Skeletal muscle tissue (tissue), 3 donors: ENCODE measurements at regions not wholly inside any gene's neighbourhood (a gene's known extent, or its start where the extent isn't known, plus 50 kb on each side); places are given as distances from the start of the nearest gene placed in this dataset.

Experiments
- H3K27ac ChIP-seq: one replicate; pipeline ENCODE4 v1.7.0; 2013; ENCODE audit warnings: mild to moderate bottlenecking, low read depth, low read length, inconsistent platforms
- H3K27me3 ChIP-seq, 3 donors: one replicate each; pipeline ENCODE4 v1.7.0; 2013; ENCODE audit warnings: low read length in 3 of 3; ENCODE audit not compliant: control insufficient read depth in 3 of 3, insufficient read depth in 3 of 3
- H3K36me3 ChIP-seq, 3 donors: one replicate each; pipeline ENCODE4 v1.7.0; 2013; ENCODE audit warnings: low read length in 3 of 3; ENCODE audit not compliant: control insufficient read depth in 3 of 3, insufficient read depth in 3 of 3
- H3K4me1 ChIP-seq, 3 donors: one replicate each; pipeline ENCODE4 v1.7.0; 2013; ENCODE audit warnings: low read length in 3 of 3, mild to moderate bottlenecking in 3 of 3; ENCODE audit not compliant: control insufficient read depth in 3 of 3, insufficient read depth in 3 of 3
- H3K4me3 ChIP-seq, 3 donors: one replicate each; pipeline ENCODE4 v1.7.0; 2013; ENCODE audit warnings: low read length in 3 of 3
- H3K9ac ChIP-seq, 3 donors: one replicate each; pipeline ENCODE4 v1.7.0; 2013; ENCODE audit warnings: low read length in 3 of 3, mild to moderate bottlenecking in 3 of 3, moderate library complexity in 2 of 3, low read depth in 1 of 3
- H3K9me3 ChIP-seq, 3 donors: one replicate each; pipeline ENCODE4 v1.7.0; 2013; ENCODE audit warnings: low read length in 3 of 3; ENCODE audit not compliant: control insufficient read depth in 3 of 3
- donor health status: Osteomylitis.

DNA sequence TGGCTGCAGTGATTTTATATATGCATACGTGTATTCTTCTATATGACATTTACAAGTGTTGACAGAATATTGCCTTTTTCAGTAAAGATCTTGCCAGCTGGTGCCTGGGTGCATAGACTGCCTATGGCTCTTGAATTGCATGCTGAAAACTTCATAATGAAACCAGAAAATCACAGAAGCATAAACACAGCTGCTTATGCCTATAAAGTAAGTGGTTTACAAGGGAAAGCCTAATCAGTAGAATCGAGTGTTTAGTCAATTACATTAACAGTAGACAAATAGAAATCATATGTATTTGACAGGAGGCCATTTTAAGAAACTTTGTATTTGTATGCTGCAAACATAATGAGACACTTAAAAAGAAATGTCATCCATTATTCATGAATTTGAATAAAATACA lies 82.5 kb downstream of the TMEM168 start:
- no peaks in the 10 kb centered on the region for H3K36me3 ChIP-seq
- H3K9me3 ChIP-seq, result peaks cover 0 to 2% (median 0%) of the 10 kb centered on the region in 3 donors
- H3K27me3 ChIP-seq, result no peaks in the 10 kb centered on the region
- no peak overlapping the region for H3K4me3 ChIP-seq
- H3K27ac ChIP-seq, result no peak overlapping the region
- H3K4me1 ChIP-seq, result no peaks in the 10 kb centered on the region
- H3K9ac ChIP-seq, result no peak overlapping the region

DNA sequence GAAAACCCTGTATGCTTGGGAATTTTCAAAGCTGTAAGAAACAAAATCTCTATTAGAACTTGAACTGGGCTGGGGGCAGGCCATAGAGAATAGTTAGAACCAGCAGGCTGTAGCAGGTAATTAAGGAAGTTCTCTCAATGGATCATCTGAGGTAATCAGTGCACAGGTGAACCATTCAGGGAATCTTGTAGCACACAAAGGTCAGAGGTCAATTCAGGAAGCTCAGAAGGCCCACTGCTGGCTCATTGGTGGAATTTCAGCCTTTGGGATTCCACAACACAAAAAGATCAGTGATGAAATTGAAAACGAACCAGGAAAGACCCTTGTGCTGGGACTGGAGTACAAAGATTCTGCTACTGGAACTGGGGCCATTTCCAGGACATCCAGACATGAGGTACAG lies 82.0 kb downstream of the TMEM168 start:
- H3K9ac ChIP-seq, result no peak overlapping the region
- H3K4me1 ChIP-seq, result no peaks in the 10 kb centered on the region
- no peak overlapping the region for H3K27ac ChIP-seq
- peaks cover 0 to 2% (median 0%) of the 10 kb centered on the region in 3 donors for H3K9me3 ChIP-seq
- H3K36me3 ChIP-seq, result no peaks in the 10 kb centered on the region
- H3K4me3 ChIP-seq, result no peak overlapping the region
- no peaks in the 10 kb centered on the region for H3K27me3 ChIP-seq
